ENCODE measurements at regions not wholly inside any gene's neighbourhood (a gene's known extent, or its start where the extent isn't known, plus 50 kb on each side); places are given as distances from the start of the nearest gene placed in this dataset.
A peak's percentile ranks its signal among the peaks of the same experiment; 100 is the strongest.

DNA sequence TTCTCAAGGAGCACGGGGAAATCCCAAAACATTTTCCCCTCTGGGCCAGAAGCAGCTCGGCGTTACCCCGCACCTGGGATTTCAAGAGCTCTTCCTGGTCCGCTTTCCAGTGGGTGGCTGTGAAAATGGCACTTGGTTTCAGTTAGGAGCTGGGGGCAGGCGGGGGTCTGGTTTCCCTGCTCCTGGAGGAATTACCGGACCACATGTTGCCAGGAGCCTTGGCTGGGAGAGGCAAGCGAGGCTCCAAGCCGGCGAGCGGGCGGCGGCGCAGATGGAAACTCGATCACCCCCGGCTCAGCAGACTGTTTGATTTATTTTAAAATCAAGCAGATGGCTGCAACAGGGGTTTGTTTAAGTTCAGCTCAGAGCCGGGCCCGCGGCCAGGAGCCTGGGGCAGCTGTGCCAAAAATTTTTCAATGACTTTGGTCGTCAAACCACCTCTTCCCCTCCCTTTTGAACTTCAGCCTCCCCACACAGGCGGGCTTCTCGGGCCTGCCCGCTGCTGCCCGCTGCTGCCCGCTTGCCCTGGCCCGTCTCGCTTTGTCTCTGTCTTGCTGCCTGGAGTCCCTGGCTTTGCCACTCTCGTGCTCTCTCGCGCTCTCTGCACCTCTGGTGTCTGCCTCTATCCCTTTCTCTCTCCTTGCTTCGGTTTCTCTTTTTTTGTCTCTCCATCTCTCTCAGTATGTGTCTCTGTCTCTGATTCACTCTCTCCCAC lies 108.0 kb upstream of the CIBAR2 start:
- no peak for DNase-seq
- H3K36me3 ChIP-seq (replicated peaks in 1 of 2; ENCODE audit: control insufficient read depth in 1 of 2, insufficient read depth in 2 of 2, low read length in 2 of 2): no peaks in the 10 kb centered on the region
- no peak overlapping the region for H3K9ac ChIP-seq (ENCODE audit: insufficient read depth, low read length, poor library complexity, severe bottlenecking)
- no peaks in the 10 kb centered on the region for H3K4me1 ChIP-seq (ENCODE audit: control insufficient read depth in 1 of 2, insufficient read depth in 2 of 2, low read length in 2 of 2)
- H4K20me1 ChIP-seq (ENCODE audit: insufficient read depth, low read length): no peaks in the 10 kb centered on the region
- H3K27ac ChIP-seq (ENCODE audit: low read depth in 1 of 2, low read length in 2 of 2): no peak overlapping the region
- H3K9me3 ChIP-seq (replicated peaks in 1 of 2; ENCODE audit: control insufficient read depth in 1 of 2, insufficient read depth in 1 of 2, low read length in 2 of 2): no peaks in the 10 kb centered on the region
- H3K36me3 Mint-ChIP-seq: no peaks in the 10 kb centered on the region
- H2AFZ ChIP-seq (ENCODE audit: insufficient read depth, low read depth, low read length, poor library complexity, severe bottlenecking): no peak overlapping the region
- no peak for TF ChIP-seq CTCF (IDR thresholded peaks at IDR 0.05)
- whole genome bisulfite sequencing (ENCODE audit: insufficient coverage): 67% methylated on average over 26 of the region's 31 CpGs
- H3K27me3 Mint-ChIP-seq (ENCODE audit: low read depth in 3 of 3): peaks cover 4 to 11% (median 11%) of the 10 kb centered on the region in 3 donors
- no peaks in the 10 kb centered on the region for H3K27me3 ChIP-seq (ENCODE audit: control insufficient read depth in 2 of 2, insufficient read depth in 2 of 2, low read length in 2 of 2)
- no peak overlapping the region for H3K27ac Mint-ChIP-seq
- no peak overlapping the region for H3K4me3 ChIP-seq (replicated peaks in 1 of 3; ENCODE audit: low read depth in 2 of 3, low read length in 3 of 3)
- peaks cover 3% of the 10 kb centered on the region for H3K4me1 Mint-ChIP-seq
- H3K4me2 ChIP-seq (replicated peaks; ENCODE audit: extremely low read depth, low read length, poor library complexity, severe bottlenecking): no peak overlapping the region
- no peaks in the 10 kb centered on the region for H3K79me2 ChIP-seq (ENCODE audit: insufficient read depth, low read length)
- H3K9me3 Mint-ChIP-seq: no peaks in the 10 kb centered on the region
- H3K4me3 Mint-ChIP-seq: peak overlapping the region in 1 of 2 donors; percentile 0
- intact Hi-C loops (cut with micrococcal nuclease): no loop called here

- Histone ChIP-seq H3K36me3 (replicated peaks in 1 of 2; ENCODE audit: control insufficient read depth in 1 of 2, insufficient read depth in 2 of 2, low read length in 2 of 2) (no peaks in the 10 kb centered on the region), H3K4me1 (ENCODE audit: control insufficient read depth in 1 of 2, insufficient read depth in 2 of 2, low read length in 2 of 2) (no peaks in the 10 kb centered on the region), H3K27me3 (ENCODE audit: control insufficient read depth in 2 of 2, insufficient read depth in 2 of 2, low read length in 2 of 2) (no peaks in the 10 kb centered on the region), H3K9ac (ENCODE audit: insufficient read depth, low read length, poor library complexity, severe bottlenecking) (no peak overlapping the region), H3K79me2 (ENCODE audit: insufficient read depth, low read length) (no peaks in the 10 kb centered on the region), H3K4me2 (replicated peaks; ENCODE audit: extremely low read depth, low read length, poor library complexity, severe bottlenecking) (no peak overlapping the region), H3K4me3 (replicated peaks in 1 of 3; ENCODE audit: low read depth in 2 of 3, low read length in 3 of 3) (no peak overlapping the region), H3K9me3 (replicated peaks in 1 of 2; ENCODE audit: control insufficient read depth in 1 of 2, insufficient read depth in 1 of 2, low read length in 2 of 2) (no peaks in the 10 kb centered on the region), H3K27ac (ENCODE audit: low read depth in 1 of 2, low read length in 2 of 2) (no peak overlapping the region), H4K20me1 (ENCODE audit: insufficient read depth, low read length) (no peaks in the 10 kb centered on the region), H2AFZ (ENCODE audit: insufficient read depth, low read depth, low read length, poor library complexity, severe bottlenecking) (no peak overlapping the region)
- Mint-ChIP-seq H3K4me3 (no peak overlapping the region), H3K27me3 (ENCODE audit: low read depth in 3 of 3) (peaks cover 4 to 11% (median 6%) of the 10 kb centered on the region in 3 donors), H3K27ac (no peak overlapping the region), H3K4me1 (peaks cover 3% of the 10 kb centered on the region), H3K36me3 (no peaks in the 10 kb centered on the region), H3K9me3 (peaks cover 0 to 4% (median 2%) of the 10 kb centered on the region in 7 donors)
- 93% methylated on average over 27 of the region's 27 CpGs for WGBS (ENCODE audit: insufficient coverage)
- DNase-seq: no peak
- TF ChIP-seq CTCF (IDR thresholded peaks at IDR 0.05): no peak
- intact Hi-C loops (cut with micrococcal nuclease): no loop called here
These were observed 108.9 kb upstream of the CIBAR2 start for GRCh38 chr16:85220964-85221731.

Data from CD14-positive monocyte (primary cell).